Panc1 (cell line): ENCODE measurements at regions not wholly inside any gene's neighbourhood (a gene's known extent, or its start where the extent isn't known, plus 50 kb on each side); places are given as distances from the start of the nearest gene placed in this dataset.

Source experiments
- ATAC-seq: fragments of 200-7000 bp; cut with Tn5 transposase; 2 replicates; pipeline ENCODE4 v1.9.1; 2020; ENCODE audit warnings: mild to moderate bottlenecking, moderate library complexity
- BruUV-seq: library from RNA; stranded (reverse); fragments of 400-500 nt; replicated peaks from 2 replicates; lab custom pipeline; 2021; lab: Mats Ljungman, UMichigan
- CTCF ChIA-PET: fragments of 300-600 bp; sonication (Branson Sonifier 250); formaldehyde crosslinking; loops from one replicate; lab custom pipeline; 2022; ENCODE audit warnings: antibody characterized with exemption; lab: Charles Lee
- POLR2A ChIA-PET: fragments of 300-600 bp; sonication (Branson Sonifier 250); formaldehyde crosslinking; loops from one replicate; lab custom pipeline; 2022; ENCODE audit warnings: antibody characterized with exemption; lab: Charles Lee
- DNase-seq: peaks from one replicate; pipeline ENCODE4 v3.0.0-alpha.2; 2010; ENCODE audit warnings: low read depth, low spot score
- H3K27ac ChIP-seq: 2 replicates; pipeline ENCODE4 v1.5.1; 2011; ENCODE audit warnings: mild to moderate bottlenecking, low read length, inconsistent platforms
- H3K27me3 ChIP-seq: fragments of 200-500 bp; sonication (Bioruptor generic); 2 replicates; pipeline ENCODE4 v1.6.0; 2014; ENCODE audit warnings: low read length, inconsistent platforms; ENCODE audit not compliant: control insufficient read depth, insufficient read depth
- H3K36me3 ChIP-seq: fragments of 200-500 bp; sonication (Bioruptor generic); 2 replicates; pipeline ENCODE4 v1.5.1; 2014; ENCODE audit warnings: inconsistent platforms, mild to moderate bottlenecking, low read length, moderate library complexity; ENCODE audit not compliant: control insufficient read depth, insufficient read depth
- H3K4me1 ChIP-seq: 2 replicates; pipeline ENCODE4 v1.5.1; 2011; ENCODE audit warnings: inconsistent platforms, mild to moderate bottlenecking, low read length, moderate library complexity; ENCODE audit not compliant: control insufficient read depth, insufficient read depth
- H3K4me3 ChIP-seq, 2 experiments: 2 replicates each; pipeline ENCODE4 v1.5.1; 2011 to 2012; ENCODE audit warnings: low read depth in 2 of 2, low read length in 2 of 2, mild to moderate bottlenecking in 2 of 2, inconsistent platforms in 1 of 2, moderate library complexity in 1 of 2
- H3K9me3 ChIP-seq: fragments of 200-500 bp; sonication (Bioruptor generic); 2 replicates; pipeline ENCODE4 v1.5.1; 2014; ENCODE audit warnings: low read depth, mild to moderate bottlenecking, inconsistent platforms, low read length, moderate library complexity; ENCODE audit not compliant: control insufficient read depth, insufficient read depth
- POLR2AphosphoS5 ChIP-seq: IDR thresholded peaks from 2 replicates; pipeline ENCODE4 v1.6.1; 2012; ENCODE audit warnings: mild to moderate bottlenecking, low read depth, low read length, moderate library complexity
- SIN3A ChIP-seq: IDR thresholded peaks from 2 replicates; pipeline ENCODE4 v1.6.1; 2012; ENCODE audit warnings: low read depth, mild to moderate bottlenecking, low read length, moderate library complexity, borderline replicate concordance; ENCODE audit not compliant: insufficient read depth
- TCF7L2 ChIP-seq: IDR thresholded peaks from 2 replicates; pipeline ENCODE4 v1.6.1; 2011; ENCODE audit warnings: mild to moderate bottlenecking, low read depth, low read length, inconsistent platforms
- in situ Hi-C: cut with HindIII; loops from 2 replicates; pipeline ENCODE4 v1.10.0; 2016; ENCODE audit warnings: low sequenced_read_pairs, low pct_unique_long_range_greater_than_20kb
- intact Hi-C: fragments of 100-400 bp; cut with micrococcal nuclease; formaldehyde crosslinking; loops from one replicate; pipeline ENCODE4 v1.10.0; 2022; ENCODE audit not compliant: unreplicated experiment
- TF ChIP-seq, protein P1 (sequence below): fragments of 450-650 bp; IDR thresholded peaks from 2 replicates; pipeline ENCODE4 v1.5.1; 2017; ENCODE audit warnings: mild to moderate bottlenecking
- TF ChIP-seq, protein P2 (sequence below), 2 experiments: IDR thresholded peaks; 2 replicates each; pipeline ENCODE4 v1.6.1; 2011 to 2012; ENCODE audit warnings: low read depth in 2 of 2, control low read depth in 1 of 2, low read length in 1 of 2, mild to moderate bottlenecking in 1 of 2, moderate library complexity in 1 of 2; ENCODE audit not compliant: insufficient read depth in 1 of 2

DNA sequence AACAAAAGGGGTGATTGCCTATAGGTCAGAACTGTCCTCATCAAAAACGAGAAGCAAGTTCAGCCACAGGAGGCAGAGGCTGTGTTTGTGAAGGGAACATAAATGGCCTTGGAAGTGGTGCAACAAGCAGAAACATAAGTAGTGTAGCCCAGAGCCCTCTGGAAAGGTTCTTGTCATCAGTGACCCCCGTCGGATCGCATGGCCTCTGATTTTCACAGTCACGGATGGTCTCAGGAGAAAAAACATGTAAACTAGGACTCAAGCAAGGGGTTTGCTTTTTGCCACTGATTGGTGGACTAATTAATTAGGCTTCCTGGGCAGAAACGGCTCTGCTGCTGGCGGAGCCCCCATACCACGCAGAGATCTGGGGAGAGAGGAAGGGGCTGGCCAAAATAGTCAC is 496.5 kb upstream of the MKI67 start:
- DNase-seq (no peak), ATAC-seq (no peak)
- POLR2A ChIA-PET = no interaction called here
- Histone ChIP-seq H3K27me3 (no peaks in the 10 kb centered on the region), H3K9me3 (no peaks in the 10 kb centered on the region), H3K4me3 (no peak overlapping the region), H3K27ac (no peak overlapping the region), H3K36me3 (no peaks in the 10 kb centered on the region), H3K4me1 (no peaks in the 10 kb centered on the region)
- in situ Hi-C loops = no loop called here
- no TSS peak for BruUV-seq
- intact Hi-C loops = no loop called here
- CTCF ChIA-PET = no interaction called here
- TF ChIP-seq TCF7L2 (no peak), POLR2AphosphoS5 (no peak), SIN3A (no peak)
- TF ChIP-seq, protein P1, sequence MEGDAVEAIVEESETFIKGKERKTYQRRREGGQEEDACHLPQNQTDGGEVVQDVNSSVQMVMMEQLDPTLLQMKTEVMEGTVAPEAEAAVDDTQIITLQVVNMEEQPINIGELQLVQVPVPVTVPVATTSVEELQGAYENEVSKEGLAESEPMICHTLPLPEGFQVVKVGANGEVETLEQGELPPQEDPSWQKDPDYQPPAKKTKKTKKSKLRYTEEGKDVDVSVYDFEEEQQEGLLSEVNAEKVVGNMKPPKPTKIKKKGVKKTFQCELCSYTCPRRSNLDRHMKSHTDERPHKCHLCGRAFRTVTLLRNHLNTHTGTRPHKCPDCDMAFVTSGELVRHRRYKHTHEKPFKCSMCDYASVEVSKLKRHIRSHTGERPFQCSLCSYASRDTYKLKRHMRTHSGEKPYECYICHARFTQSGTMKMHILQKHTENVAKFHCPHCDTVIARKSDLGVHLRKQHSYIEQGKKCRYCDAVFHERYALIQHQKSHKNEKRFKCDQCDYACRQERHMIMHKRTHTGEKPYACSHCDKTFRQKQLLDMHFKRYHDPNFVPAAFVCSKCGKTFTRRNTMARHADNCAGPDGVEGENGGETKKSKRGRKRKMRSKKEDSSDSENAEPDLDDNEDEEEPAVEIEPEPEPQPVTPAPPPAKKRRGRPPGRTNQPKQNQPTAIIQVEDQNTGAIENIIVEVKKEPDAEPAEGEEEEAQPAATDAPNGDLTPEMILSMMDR = no peak
- TF ChIP-seq, protein P2, sequence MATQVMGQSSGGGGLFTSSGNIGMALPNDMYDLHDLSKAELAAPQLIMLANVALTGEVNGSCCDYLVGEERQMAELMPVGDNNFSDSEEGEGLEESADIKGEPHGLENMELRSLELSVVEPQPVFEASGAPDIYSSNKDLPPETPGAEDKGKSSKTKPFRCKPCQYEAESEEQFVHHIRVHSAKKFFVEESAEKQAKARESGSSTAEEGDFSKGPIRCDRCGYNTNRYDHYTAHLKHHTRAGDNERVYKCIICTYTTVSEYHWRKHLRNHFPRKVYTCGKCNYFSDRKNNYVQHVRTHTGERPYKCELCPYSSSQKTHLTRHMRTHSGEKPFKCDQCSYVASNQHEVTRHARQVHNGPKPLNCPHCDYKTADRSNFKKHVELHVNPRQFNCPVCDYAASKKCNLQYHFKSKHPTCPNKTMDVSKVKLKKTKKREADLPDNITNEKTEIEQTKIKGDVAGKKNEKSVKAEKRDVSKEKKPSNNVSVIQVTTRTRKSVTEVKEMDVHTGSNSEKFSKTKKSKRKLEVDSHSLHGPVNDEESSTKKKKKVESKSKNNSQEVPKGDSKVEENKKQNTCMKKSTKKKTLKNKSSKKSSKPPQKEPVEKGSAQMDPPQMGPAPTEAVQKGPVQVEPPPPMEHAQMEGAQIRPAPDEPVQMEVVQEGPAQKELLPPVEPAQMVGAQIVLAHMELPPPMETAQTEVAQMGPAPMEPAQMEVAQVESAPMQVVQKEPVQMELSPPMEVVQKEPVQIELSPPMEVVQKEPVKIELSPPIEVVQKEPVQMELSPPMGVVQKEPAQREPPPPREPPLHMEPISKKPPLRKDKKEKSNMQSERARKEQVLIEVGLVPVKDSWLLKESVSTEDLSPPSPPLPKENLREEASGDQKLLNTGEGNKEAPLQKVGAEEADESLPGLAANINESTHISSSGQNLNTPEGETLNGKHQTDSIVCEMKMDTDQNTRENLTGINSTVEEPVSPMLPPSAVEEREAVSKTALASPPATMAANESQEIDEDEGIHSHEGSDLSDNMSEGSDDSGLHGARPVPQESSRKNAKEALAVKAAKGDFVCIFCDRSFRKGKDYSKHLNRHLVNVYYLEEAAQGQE (IDR thresholded peaks at IDR 0.05; ENCODE audit: insufficient read depth in 1 of 2, low read depth in 2 of 2, low read length in 1 of 2) = no peak

DNA sequence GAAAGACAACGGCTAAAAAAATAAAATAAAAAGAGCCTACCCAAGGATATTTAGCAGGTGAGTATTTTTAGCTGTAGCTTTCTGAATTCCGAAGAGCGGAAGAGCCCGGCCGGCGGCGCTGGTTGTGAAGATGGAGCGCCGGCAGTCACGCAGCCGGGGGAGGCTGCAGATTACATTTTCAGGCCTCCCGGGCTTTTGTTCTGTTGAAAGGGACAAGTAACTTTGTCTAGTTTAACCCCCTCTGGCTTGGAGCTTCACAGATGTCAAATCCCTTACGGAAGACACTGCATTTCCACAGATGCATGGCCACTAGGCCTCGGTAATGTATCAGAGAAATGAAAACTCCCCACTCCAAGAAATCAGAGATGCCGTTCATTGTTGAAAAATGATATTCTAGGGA is 497.6 kb upstream of the MKI67 start:
- BruUV-seq = no TSS peak
- ATAC-seq (no peak), DNase-seq (no peak)
- TF ChIP-seq, protein P2 (IDR thresholded peaks at IDR 0.05; ENCODE audit: insufficient read depth in 1 of 2, low read depth in 2 of 2, low read length in 1 of 2) = no peak
- TF ChIP-seq TCF7L2 = no peak
- no peak for TF ChIP-seq SIN3A
- TF ChIP-seq, protein P1 = no peak
- H3K27ac ChIP-seq = no peak overlapping the region
- POLR2A ChIA-PET = no interaction called here
- intact Hi-C loops = no loop called here
- H3K27me3 ChIP-seq = no peaks in the 10 kb centered on the region
- CTCF ChIA-PET = no interaction called here
- H3K4me3 ChIP-seq = no peak overlapping the region
- no peaks in the 10 kb centered on the region for H3K4me1 ChIP-seq
- in situ Hi-C loops = no loop called here
- H3K36me3 ChIP-seq = no peaks in the 10 kb centered on the region
- no peaks in the 10 kb centered on the region for H3K9me3 ChIP-seq
